H9 (cell line): ENCODE measurements at regions not wholly inside any gene's neighbourhood (a gene's known extent, or its start where the extent isn't known, plus 50 kb on each side); places are given as distances from the start of the nearest gene placed in this dataset.

ENCODE experiments used
- DNase-seq: peaks from one replicate; pipeline ENCODE4 v3.0.0-alpha.2; 2017
- H2AFZ ChIP-seq: one replicate; pipeline ENCODE4 v1.6.1; 2013; ENCODE audit warnings: mild to moderate bottlenecking, low read length, control low read depth, moderate library complexity
- H2AK5ac ChIP-seq: 2 replicates; pipeline ENCODE4 v1.6.1; 2013; ENCODE audit warnings: low read length, control low read depth, mixed read lengths; ENCODE audit not compliant: insufficient read length
- H2BK120ac ChIP-seq: one replicate; pipeline ENCODE4 v1.6.1; 2013; ENCODE audit warnings: low read depth, mild to moderate bottlenecking, low read length, control low read depth, inconsistent platforms; ENCODE audit not compliant: poor library complexity, severe bottlenecking
- H2BK12ac ChIP-seq: 2 replicates; pipeline ENCODE4 v1.6.1; 2013; ENCODE audit warnings: low read length, control low read depth, mixed read lengths, low read depth; ENCODE audit not compliant: insufficient read length
- H2BK15ac ChIP-seq: 2 replicates; pipeline ENCODE4 v1.6.1; 2013; ENCODE audit warnings: low read depth, low read length, control low read depth
- H2BK20ac ChIP-seq: one replicate; pipeline ENCODE4 v1.6.1; 2013; ENCODE audit warnings: low read depth, mild to moderate bottlenecking, low read length, control low read depth, inconsistent platforms; ENCODE audit not compliant: poor library complexity, severe bottlenecking
- H2BK5ac ChIP-seq: 2 replicates; pipeline ENCODE4 v1.6.1; 2013; ENCODE audit warnings: low read length, control low read depth, mixed read lengths; ENCODE audit not compliant: insufficient read length
- H3K14ac ChIP-seq: 2 replicates; pipeline ENCODE4 v1.6.1; 2013; ENCODE audit warnings: low read length, control low read depth; ENCODE audit not compliant: insufficient read depth
- H3K18ac ChIP-seq: 2 replicates; pipeline ENCODE4 v1.6.1; 2013; ENCODE audit warnings: low read depth, mild to moderate bottlenecking, mixed read lengths, low read length, control low read depth; ENCODE audit not compliant: insufficient read length
- H3K23ac ChIP-seq: 2 replicates; pipeline ENCODE4 v1.6.1; 2013; ENCODE audit warnings: low read length, control low read depth, mixed read lengths, low read depth; ENCODE audit not compliant: insufficient read length
- H3K23me2 ChIP-seq: 2 replicates; pipeline ENCODE4 v1.6.1; 2013; ENCODE audit warnings: low read depth, mild to moderate bottlenecking, mixed read lengths, low read length, control low read depth; ENCODE audit not compliant: insufficient read length, poor library complexity, severe bottlenecking
- H3K27ac ChIP-seq: 2 replicates; pipeline ENCODE4 v1.5.1; 2013; ENCODE audit warnings: low read length, control low read depth, mixed read lengths, low read depth; ENCODE audit not compliant: insufficient read length
- H3K27me3 ChIP-seq: 2 replicates; pipeline ENCODE4 v1.6.1; 2013; ENCODE audit warnings: low read length, control low read depth, inconsistent platforms; ENCODE audit not compliant: insufficient read depth
- H3K4ac ChIP-seq: 2 replicates; pipeline ENCODE4 v1.6.1; 2013; ENCODE audit warnings: low read depth, mild to moderate bottlenecking, control low read depth, inconsistent platforms, low read length, moderate library complexity
- H3K4me1 ChIP-seq: 2 replicates; pipeline ENCODE4 v1.6.1; 2013; ENCODE audit warnings: low read length, control low read depth, inconsistent platforms; ENCODE audit not compliant: insufficient read depth
- H3K4me2 ChIP-seq: 2 replicates; pipeline ENCODE4 v1.6.1; 2013; ENCODE audit warnings: low read length, control low read depth, mixed read lengths; ENCODE audit not compliant: insufficient read length, insufficient read depth
- H3K56ac ChIP-seq: 2 replicates; pipeline ENCODE4 v1.6.1; 2013; ENCODE audit warnings: low read depth, mild to moderate bottlenecking, mixed read lengths, low read length, control low read depth; ENCODE audit not compliant: insufficient read length
- H3K79me1 ChIP-seq: 2 replicates; pipeline ENCODE4 v1.6.1; 2013; ENCODE audit warnings: low read depth, mild to moderate bottlenecking, moderate library complexity, low read length, control low read depth, inconsistent platforms; ENCODE audit not compliant: insufficient read depth, poor library complexity, severe bottlenecking
- H3K79me2 ChIP-seq: 2 replicates; pipeline ENCODE4 v1.6.1; 2013; ENCODE audit warnings: low read length, control low read depth, inconsistent platforms; ENCODE audit not compliant: insufficient read depth
- H3K9ac ChIP-seq: 2 replicates; pipeline ENCODE4 v1.6.1; 2013; ENCODE audit warnings: low read length, control low read depth, mixed read lengths; ENCODE audit not compliant: insufficient read length; ENCODE audit errors: extremely low read depth
- H3K9me3 ChIP-seq: one replicate; pipeline ENCODE4 v1.6.1; 2013; ENCODE audit warnings: low read depth, low read length, inconsistent platforms; ENCODE audit not compliant: control insufficient read depth
- H3T11ph ChIP-seq: one replicate; pipeline ENCODE4 v1.6.1; 2013; ENCODE audit warnings: mild to moderate bottlenecking, low read length, control low read depth, inconsistent platforms
- H4K20me1 ChIP-seq: one replicate; pipeline ENCODE4 v1.6.1; 2013; ENCODE audit not compliant: control insufficient read depth, insufficient read length, insufficient read depth
- H4K5ac ChIP-seq: 2 replicates; pipeline ENCODE4 v1.6.1; 2013; ENCODE audit warnings: low read depth, mild to moderate bottlenecking, mixed read lengths, low read length, control low read depth; ENCODE audit not compliant: insufficient read length
- H4K8ac ChIP-seq: replicated peaks from 2 replicates; pipeline ENCODE4 v1.6.1; 2013; ENCODE audit warnings: low read length, control low read depth, mixed read lengths, low read depth; ENCODE audit not compliant: insufficient read length
- H4K91ac ChIP-seq: 2 replicates; pipeline ENCODE4 v1.6.1; 2013; ENCODE audit warnings: low read depth, mild to moderate bottlenecking, moderate library complexity, mixed read lengths, low read length, control low read depth; ENCODE audit not compliant: insufficient read length
- H3K27ac Mint-ChIP-seq, 3 experiments: 2 replicates in 2 of 3; 3 replicates in 1 of 3; pipeline ENCODE4 v1.8.0; 2020 to 2021; ENCODE audit warnings: mixed read lengths in 3 of 3, mild to moderate bottlenecking in 1 of 3, moderate library complexity in 1 of 3
- H3K27me3 Mint-ChIP-seq: 2 replicates; pipeline ENCODE4 v1.8.0; 2021; ENCODE audit warnings: low read depth, mild to moderate bottlenecking, moderate library complexity, mixed read lengths
- H3K36me3 Mint-ChIP-seq, 3 experiments: 2 replicates in 2 of 3; 3 replicates in 1 of 3; pipeline ENCODE4 v1.8.0; 2020 to 2021; ENCODE audit warnings: low read depth in 3 of 3, mixed read lengths in 3 of 3; ENCODE audit not compliant: insufficient read depth in 1 of 3
- H3K4me1 Mint-ChIP-seq, 2 experiments: 2 replicates each; pipeline ENCODE4 v1.8.0; 2020; ENCODE audit warnings: mixed read lengths in 2 of 2
- H3K4me3 Mint-ChIP-seq, 2 experiments: 2 replicates in 1 of 2; 3 replicates in 1 of 2; pipeline ENCODE4 v1.8.0; 2020 to 2021; ENCODE audit warnings: mild to moderate bottlenecking in 2 of 2, mixed read lengths in 2 of 2, moderate library complexity in 1 of 2
- H3K9me3 Mint-ChIP-seq, 2 experiments: 2 replicates in 1 of 2; 3 replicates in 1 of 2; pipeline ENCODE4 v1.8.0; 2020; ENCODE audit warnings: mild to moderate bottlenecking in 2 of 2, mixed read lengths in 2 of 2, moderate library complexity in 1 of 2
- CTCF ChIP-seq: fragments of 200-600 bp; sonication (generic); conservative IDR thresholded peaks from 3 replicates; pipeline ENCODE4 v1.8.0; 2021; ENCODE audit warnings: antibody characterized with exemption, mild to moderate bottlenecking
- WGBS: extraction: QIAGEN DNeasy Blood & Tissue Kit; methylation state at CpG from one replicate; pipeline ENCODE4 v1.1.7; 2013; ENCODE audit warnings: missing lambda C conversion rate, low lambda C conversion rate, mixed read lengths; ENCODE audit not compliant: insufficient read length; ENCODE audit errors: extremely low coverage; 5-methylcytosine and 5-hydroxymethylcytosine counted together

GRCh38 chr20:51267679-51268078 lies 244.8 kb upstream of the KCNG1 start:
- H3K79me1 ChIP-seq, result no peaks in the 10 kb centered on the region
- H2BK120ac ChIP-seq, result no peak overlapping the region
- Mint-ChIP-seq H3K9me3 (peaks cover 34 to 38% of the 10 kb centered on the region in 2 experiments), H3K36me3 (peaks cover 13 to 25% (median 14%) of the 10 kb centered on the region in 3 experiments; a peak in 6 of 7 replicates), H3K4me1 (no peaks in the 10 kb centered on the region; a peak in 1 of 4 replicates), H3K27me3 (no peaks in the 10 kb centered on the region; the same call in none of the 2 replicates), H3K27ac (no peak overlapping the region), H3K4me3 (no peak overlapping the region)
- H2BK15ac ChIP-seq, result no peak overlapping the region
- no peak overlapping the region for H3K23ac ChIP-seq
- no peak overlapping the region for H3K4me2 ChIP-seq
- no CpG with 5 or more reads among the region's 7 CpGs for WGBS
- no peak overlapping the region for H3T11ph ChIP-seq
- H4K5ac ChIP-seq, result no peak overlapping the region
- H2AFZ ChIP-seq, result no peak overlapping the region
- no peaks in the 10 kb centered on the region for H3K27me3 ChIP-seq
- no peak overlapping the region for H2BK5ac ChIP-seq
- H3K27ac ChIP-seq, result no peak overlapping the region
- H2BK20ac ChIP-seq, result no peak overlapping the region
- H3K23me2 ChIP-seq, result no peaks in the 10 kb centered on the region
- no peak overlapping the region for H3K14ac ChIP-seq
- no peak for DNase-seq
- H4K20me1 ChIP-seq, result peaks cover 4% of the 10 kb centered on the region
- peaks cover 8% of the 10 kb centered on the region for H3K9me3 ChIP-seq
- no peak overlapping the region for H3K56ac ChIP-seq
- H3K4me1 ChIP-seq, result no peaks in the 10 kb centered on the region
- H2BK12ac ChIP-seq, result no peak overlapping the region
- no peak overlapping the region for H3K9ac ChIP-seq
- no peaks in the 10 kb centered on the region for H3K79me2 ChIP-seq
- H2AK5ac ChIP-seq, result no peak overlapping the region
- H3K4ac ChIP-seq, result no peak overlapping the region
- H4K8ac ChIP-seq, result no peak overlapping the region
- no peak overlapping the region for H4K91ac ChIP-seq
- H3K18ac ChIP-seq, result no peak overlapping the region
- no peak for TF ChIP-seq CTCF
